Panc1 (cell line): ENCODE measurements at regions not wholly inside any gene's neighbourhood (a gene's known extent, or its start where the extent isn't known, plus 50 kb on each side); places are given as distances from the start of the nearest gene placed in this dataset.

ENCODE experiments used
- ATAC-seq: fragments of 200-7000 bp; cut with Tn5 transposase; 2 replicates; pipeline ENCODE4 v1.9.1; 2020; ENCODE audit warnings: mild to moderate bottlenecking, moderate library complexity
- BruUV-seq: library from RNA; stranded (reverse); fragments of 400-500 nt; replicated peaks from 2 replicates; lab custom pipeline; 2021; lab: Mats Ljungman, UMichigan
- CTCF ChIA-PET: fragments of 300-600 bp; sonication (Branson Sonifier 250); formaldehyde crosslinking; loops from one replicate; lab custom pipeline; 2022; ENCODE audit warnings: antibody characterized with exemption; lab: Charles Lee
- POLR2A ChIA-PET: fragments of 300-600 bp; sonication (Branson Sonifier 250); formaldehyde crosslinking; loops from one replicate; lab custom pipeline; 2022; ENCODE audit warnings: antibody characterized with exemption; lab: Charles Lee
- DNase-seq: peaks from one replicate; pipeline ENCODE4 v3.0.0-alpha.2; 2010; ENCODE audit warnings: low read depth, low spot score
- H3K27ac ChIP-seq: 2 replicates; pipeline ENCODE4 v1.5.1; 2011; ENCODE audit warnings: mild to moderate bottlenecking, low read length, inconsistent platforms
- H3K27me3 ChIP-seq: fragments of 200-500 bp; sonication (Bioruptor generic); 2 replicates; pipeline ENCODE4 v1.6.0; 2014; ENCODE audit warnings: low read length, inconsistent platforms; ENCODE audit not compliant: control insufficient read depth, insufficient read depth
- H3K36me3 ChIP-seq: fragments of 200-500 bp; sonication (Bioruptor generic); 2 replicates; pipeline ENCODE4 v1.5.1; 2014; ENCODE audit warnings: inconsistent platforms, mild to moderate bottlenecking, low read length, moderate library complexity; ENCODE audit not compliant: control insufficient read depth, insufficient read depth
- H3K4me1 ChIP-seq: 2 replicates; pipeline ENCODE4 v1.5.1; 2011; ENCODE audit warnings: inconsistent platforms, mild to moderate bottlenecking, low read length, moderate library complexity; ENCODE audit not compliant: control insufficient read depth, insufficient read depth
- H3K4me3 ChIP-seq, 2 experiments: 2 replicates each; pipeline ENCODE4 v1.5.1; 2011 to 2012; ENCODE audit warnings: low read depth in 2 of 2, low read length in 2 of 2, mild to moderate bottlenecking in 2 of 2, inconsistent platforms in 1 of 2, moderate library complexity in 1 of 2
- H3K9me3 ChIP-seq: fragments of 200-500 bp; sonication (Bioruptor generic); 2 replicates; pipeline ENCODE4 v1.5.1; 2014; ENCODE audit warnings: low read depth, mild to moderate bottlenecking, inconsistent platforms, low read length, moderate library complexity; ENCODE audit not compliant: control insufficient read depth, insufficient read depth
- POLR2AphosphoS5 ChIP-seq: IDR thresholded peaks from 2 replicates; pipeline ENCODE4 v1.6.1; 2012; ENCODE audit warnings: mild to moderate bottlenecking, low read depth, low read length, moderate library complexity
- REST ChIP-seq, 2 experiments: IDR thresholded peaks; 2 replicates each; pipeline ENCODE4 v1.6.1; 2011 to 2012; ENCODE audit warnings: low read depth in 2 of 2, control low read depth in 1 of 2, low read length in 1 of 2, mild to moderate bottlenecking in 1 of 2, moderate library complexity in 1 of 2; ENCODE audit not compliant: insufficient read depth in 1 of 2
- SIN3A ChIP-seq: IDR thresholded peaks from 2 replicates; pipeline ENCODE4 v1.6.1; 2012; ENCODE audit warnings: low read depth, mild to moderate bottlenecking, low read length, moderate library complexity, borderline replicate concordance; ENCODE audit not compliant: insufficient read depth
- TCF7L2 ChIP-seq: IDR thresholded peaks from 2 replicates; pipeline ENCODE4 v1.6.1; 2011; ENCODE audit warnings: mild to moderate bottlenecking, low read depth, low read length, inconsistent platforms
- in situ Hi-C: cut with HindIII; loops from 2 replicates; pipeline ENCODE4 v1.10.0; 2016; ENCODE audit warnings: low sequenced_read_pairs, low pct_unique_long_range_greater_than_20kb
- intact Hi-C: fragments of 100-400 bp; cut with micrococcal nuclease; formaldehyde crosslinking; loops from one replicate; pipeline ENCODE4 v1.10.0; 2022; ENCODE audit not compliant: unreplicated experiment
- TF ChIP-seq, protein P1 (sequence below): fragments of 450-650 bp; IDR thresholded peaks from 2 replicates; pipeline ENCODE4 v1.5.1; 2017; ENCODE audit warnings: mild to moderate bottlenecking

DNA sequence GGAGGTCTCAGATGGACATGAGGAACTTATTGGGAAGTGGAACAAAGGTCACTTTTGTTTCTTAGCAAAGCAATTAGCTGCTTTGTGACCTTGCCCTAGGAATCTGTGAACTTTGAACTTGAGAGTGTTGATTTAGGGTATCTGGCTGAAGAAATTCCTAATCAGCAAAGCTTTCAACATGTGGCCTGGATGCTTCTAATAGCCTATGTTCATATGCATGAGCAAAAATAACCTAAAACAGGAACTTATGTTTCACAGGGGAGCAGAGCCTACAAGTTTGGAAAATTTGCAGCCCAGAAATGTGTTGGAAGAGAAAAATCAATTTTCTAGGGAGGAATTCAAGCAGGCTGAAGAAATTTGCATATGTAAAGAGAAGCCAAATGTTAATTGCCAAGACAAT, 405.8 kb upstream of the SALL3 start:
- Histone ChIP-seq H3K4me1 (no peaks in the 10 kb centered on the region), H3K27ac (no peak overlapping the region), H3K9me3 (peaks cover 5% of the 10 kb centered on the region; the same call in 1 of the 2 replicates), H3K36me3 (no peaks in the 10 kb centered on the region), H3K27me3 (no peaks in the 10 kb centered on the region), H3K4me3 (no peak overlapping the region)
- intact Hi-C loops (no loop called here), in situ Hi-C loops (no loop called here)
- DNase-seq (no peak), ATAC-seq (no peak)
- BruUV-seq = no TSS peak
- TF ChIP-seq SIN3A = no peak
- TF ChIP-seq REST (IDR thresholded peaks at IDR 0.05; ENCODE audit: insufficient read depth in 1 of 2, low read depth in 2 of 2, low read length in 1 of 2) = no peak
- TF ChIP-seq, protein P1, sequence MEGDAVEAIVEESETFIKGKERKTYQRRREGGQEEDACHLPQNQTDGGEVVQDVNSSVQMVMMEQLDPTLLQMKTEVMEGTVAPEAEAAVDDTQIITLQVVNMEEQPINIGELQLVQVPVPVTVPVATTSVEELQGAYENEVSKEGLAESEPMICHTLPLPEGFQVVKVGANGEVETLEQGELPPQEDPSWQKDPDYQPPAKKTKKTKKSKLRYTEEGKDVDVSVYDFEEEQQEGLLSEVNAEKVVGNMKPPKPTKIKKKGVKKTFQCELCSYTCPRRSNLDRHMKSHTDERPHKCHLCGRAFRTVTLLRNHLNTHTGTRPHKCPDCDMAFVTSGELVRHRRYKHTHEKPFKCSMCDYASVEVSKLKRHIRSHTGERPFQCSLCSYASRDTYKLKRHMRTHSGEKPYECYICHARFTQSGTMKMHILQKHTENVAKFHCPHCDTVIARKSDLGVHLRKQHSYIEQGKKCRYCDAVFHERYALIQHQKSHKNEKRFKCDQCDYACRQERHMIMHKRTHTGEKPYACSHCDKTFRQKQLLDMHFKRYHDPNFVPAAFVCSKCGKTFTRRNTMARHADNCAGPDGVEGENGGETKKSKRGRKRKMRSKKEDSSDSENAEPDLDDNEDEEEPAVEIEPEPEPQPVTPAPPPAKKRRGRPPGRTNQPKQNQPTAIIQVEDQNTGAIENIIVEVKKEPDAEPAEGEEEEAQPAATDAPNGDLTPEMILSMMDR = no peak
- TF ChIP-seq TCF7L2 = no peak
- no peak for TF ChIP-seq POLR2AphosphoS5
- ChIA-PET POLR2A (no interaction called here), CTCF (no interaction called here)

GRCh38 chr18:78576967-78577366, 402.7 kb upstream of the SALL3 start:
- no peaks in the 10 kb centered on the region for H3K4me1 ChIP-seq
- DNase-seq = no peak
- no peaks in the 10 kb centered on the region for H3K9me3 ChIP-seq
- intact Hi-C loops = no loop called here
- ChIA-PET CTCF (no interaction called here), POLR2A (no interaction called here)
- H3K27ac ChIP-seq = no peak overlapping the region
- H3K27me3 ChIP-seq = no peaks in the 10 kb centered on the region
- in situ Hi-C loops = no loop called here
- H3K36me3 ChIP-seq = no peaks in the 10 kb centered on the region
- TF ChIP-seq, protein P1 = no peak
- TF ChIP-seq SIN3A (no peak), TCF7L2 (no peak)
- no peak for ATAC-seq
- no peak overlapping the region for H3K4me3 ChIP-seq
- no TSS peak for BruUV-seq

DNA sequence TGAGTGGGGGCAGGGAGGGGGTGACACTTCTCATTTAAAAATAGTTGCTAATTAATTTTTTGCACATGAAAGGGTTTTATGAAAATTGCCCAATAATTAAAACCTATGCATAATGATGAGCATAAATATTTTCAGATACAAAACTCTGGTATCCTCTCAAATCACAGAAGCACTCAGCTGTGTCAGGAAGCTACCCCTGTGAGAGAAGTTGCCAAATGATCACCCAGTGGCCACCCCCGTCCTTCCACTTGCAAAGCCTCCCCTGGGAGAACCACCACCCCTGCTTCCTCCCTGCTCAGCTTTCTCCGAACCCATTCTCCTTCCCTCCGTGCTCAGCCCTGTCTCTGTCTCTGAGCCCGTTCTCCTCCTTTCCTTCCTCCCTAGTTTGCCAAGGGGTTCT, 400.2 kb upstream of the SALL3 start:
- no TSS peak for BruUV-seq
- no peaks in the 10 kb centered on the region for H3K36me3 ChIP-seq
- intact Hi-C loops (no loop called here), in situ Hi-C loops (no loop called here)
- DNase-seq (no peak), ATAC-seq (no peak)
- no peak overlapping the region for H3K4me3 ChIP-seq
- TF ChIP-seq POLR2AphosphoS5 (no peak), REST (IDR thresholded peaks at IDR 0.05; ENCODE audit: insufficient read depth in 1 of 2, low read depth in 2 of 2, low read length in 1 of 2) (no peak), TCF7L2 (no peak), SIN3A (no peak)
- TF ChIP-seq, protein P1 = no peak
- CTCF ChIA-PET = no interaction called here
- POLR2A ChIA-PET = no interaction called here
- no peaks in the 10 kb centered on the region for H3K4me1 ChIP-seq
- no peaks in the 10 kb centered on the region for H3K27me3 ChIP-seq
- no peaks in the 10 kb centered on the region for H3K9me3 ChIP-seq
- H3K27ac ChIP-seq = no peak overlapping the region
